ENCODE measurements at regions not wholly inside any gene's neighbourhood (a gene's known extent, or its start where the extent isn't known, plus 50 kb on each side); places are given as distances from the start of the nearest gene placed in this dataset.

DNA sequence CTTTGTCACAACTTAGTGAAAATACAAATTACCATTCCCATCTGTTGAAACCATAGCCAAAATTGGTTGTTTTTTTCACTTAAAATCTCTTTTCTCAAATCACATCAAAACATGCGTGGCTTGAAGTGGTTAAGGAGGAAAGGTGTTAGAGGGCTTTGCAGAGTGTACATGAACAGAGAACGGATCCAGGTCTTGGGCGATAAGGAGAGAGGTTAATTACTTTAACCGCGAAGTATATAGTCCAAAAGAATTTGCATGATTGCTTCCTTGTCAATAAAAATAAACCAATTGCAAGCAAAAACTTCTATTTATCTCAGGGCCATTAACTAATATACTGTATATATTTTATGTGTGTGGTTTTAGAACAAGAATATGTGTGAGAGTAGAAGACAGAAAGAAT lies 813.9 kb upstream of the SORCS1 start:
- ChIA-PET POLR2A (ENCODE audit: partially characterized antibody) (no interaction called here), CTCF (ENCODE audit: partially characterized antibody) (no interaction called here)
- Histone ChIP-seq H3K14ac (ENCODE audit: insufficient read length) (no peak overlapping the region), H3K79me1 (ENCODE audit: low read depth, low read length) (no peaks in the 10 kb centered on the region), H3K36me3 (ENCODE audit: control insufficient read depth in 2 of 4, insufficient read depth in 4 of 4, low read length in 3 of 4) (no peaks in the 10 kb centered on the region), H3K79me2 (ENCODE audit: control insufficient read depth in 1 of 2, insufficient read depth in 2 of 2, low read length in 2 of 2) (no peaks in the 10 kb centered on the region), H2AK5ac (ENCODE audit: low read depth, low read length) (no peak overlapping the region), H2BK20ac (ENCODE audit: low read length) (no peak overlapping the region), H3K4ac (replicated peaks; ENCODE audit: insufficient read length, low read depth, low read length) (no peak overlapping the region), H3K27me3 (replicated peaks in 1 of 4; ENCODE audit: control insufficient read depth in 3 of 4, extremely low read depth in 1 of 4, insufficient read depth in 3 of 4, low read length in 3 of 4) (no peaks in the 10 kb centered on the region), H3K4me3 (ENCODE audit: extremely low read depth in 1 of 4, insufficient read depth in 2 of 4, low read depth in 3 of 4, low read length in 4 of 4) (no peak overlapping the region), H4K20me1 (replicated peaks in 1 of 2; ENCODE audit: control insufficient read depth in 1 of 2, insufficient read depth in 2 of 2, low read length in 2 of 2) (no peaks in the 10 kb centered on the region), H3K18ac (ENCODE audit: extremely low read depth, low read length) (no peak overlapping the region), H3K23me2 (ENCODE audit: low read depth, low read length) (no peaks in the 10 kb centered on the region), H3K56ac (replicated peaks; ENCODE audit: insufficient read length, low read depth, low read length) (no peak overlapping the region), H3K9me3 (ENCODE audit: insufficient read depth in 2 of 2, low read depth in 1 of 2, low read length in 1 of 2) (no peaks in the 10 kb centered on the region; a peak in 1 of 4 replicates), H2BK12ac (ENCODE audit: low read depth, low read length) (no peak overlapping the region), H4K5ac (ENCODE audit: insufficient read length, low read depth, low read length) (no peak overlapping the region), H3K23ac (ENCODE audit: insufficient read length) (no peak overlapping the region), H3K27ac (ENCODE audit: low read depth, low read length) (no peak overlapping the region), H3K4me1 (replicated peaks in 1 of 4; ENCODE audit: control insufficient read depth in 3 of 4, insufficient read depth in 4 of 4, low read length in 3 of 4) (no peaks in the 10 kb centered on the region), H3K9ac (replicated peaks in 1 of 4; ENCODE audit: extremely low read depth in 1 of 4, low read depth in 3 of 4, low read length in 3 of 4) (no peak overlapping the region), H2BK5ac (ENCODE audit: low read depth, low read length) (no peak overlapping the region), H2BK120ac (replicated peaks; ENCODE audit: low read depth, low read length) (no peak overlapping the region), H2BK15ac (ENCODE audit: low read length) (no peak overlapping the region), H3K4me2 (ENCODE audit: insufficient read depth in 1 of 2, low read depth in 2 of 2, low read length in 2 of 2) (no peak overlapping the region), H4K91ac (replicated peaks; ENCODE audit: insufficient read length, low read length) (no peak overlapping the region), H2AFZ (ENCODE audit: low read length) (no peak overlapping the region), H4K8ac (ENCODE audit: extremely low read depth, insufficient read depth, low read length) (no peak overlapping the region)
- FAIRE-seq, result no peak
- no peak for DNase-seq (ENCODE audit: low read depth in 1 of 2, low spot score in 2 of 2)
- WGBS, 2 experiments (ENCODE audit: extremely low coverage in 1 of 2, insufficient coverage in 1 of 2, insufficient read length in 1 of 2, insufficient replicate concordance in 2 of 2, low coverage in 1 of 2, low lambda C conversion rate in 2 of 2, missing lambda C conversion rate in 1 of 2), result 93% methylated on average over 5 of the region's 5 CpGs; no CpG with 5 or more reads in 1 of the 2 experiments
- no peak for TF ChIP-seq TAF7 (optimal IDR thresholded peaks at IDR 0.05; ENCODE audit: borderline replicate concordance, low read depth, low read length)
- no peak for TF ChIP-seq HDAC6 (IDR thresholded peaks at IDR 0.05; ENCODE audit: low read depth, low read length)
- no peak for TF ChIP-seq BCL11A (IDR thresholded peaks at IDR 0.05; ENCODE audit: low read depth in 2 of 2, low read length in 2 of 2)
- no peak for TF ChIP-seq NRF1 (IDR thresholded peaks at IDR 0.05; ENCODE audit: low read depth, low read length)
- TF ChIP-seq PHF8 (conservative IDR thresholded peaks at IDR 0.05; ENCODE audit: low read depth, low read length), result no peak
- TF ChIP-seq SIN3A (conservative IDR thresholded peaks at IDR 0.05 in 1 of 2, IDR thresholded peaks at IDR 0.05 in 1 of 2; ENCODE audit: low read depth in 1 of 2, low read length in 2 of 2), result no peak
- TF ChIP-seq POLR2AphosphoS5 (IDR thresholded peaks at IDR 0.05; ENCODE audit: low read depth, low read length), result no peak
- TF ChIP-seq, protein P1, sequence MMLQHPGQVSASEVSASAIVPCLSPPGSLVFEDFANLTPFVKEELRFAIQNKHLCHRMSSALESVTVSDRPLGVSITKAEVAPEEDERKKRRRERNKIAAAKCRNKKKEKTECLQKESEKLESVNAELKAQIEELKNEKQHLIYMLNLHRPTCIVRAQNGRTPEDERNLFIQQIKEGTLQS (IDR thresholded peaks at IDR 0.05; ENCODE audit: insufficient read depth, low read depth, low read length), result no peak
- TF ChIP-seq CTBP2 (IDR thresholded peaks at IDR 0.05; ENCODE audit: borderline replicate concordance, insufficient read depth, insufficient read length, low read length), result no peak
- no peak for TF ChIP-seq JUN (IDR thresholded peaks at IDR 0.05; ENCODE audit: low read depth, low read length)
- TF ChIP-seq CHD1 (IDR thresholded peaks at IDR 0.05; ENCODE audit: low read depth, low read length), result no peak
